CD14-positive monocyte (primary cell): ENCODE measurements at regions not wholly inside any gene's neighbourhood (a gene's known extent, or its start where the extent isn't known, plus 50 kb on each side); places are given as distances from the start of the nearest gene placed in this dataset.

ENCODE experiments used
- DNase-seq, 3 donors: peaks; one replicate each; pipeline ENCODE4 v3.0.0-alpha.2; 2011 to 2022
- H2AFZ ChIP-seq: 2 replicates; pipeline ENCODE4 v1.6.0; 2012; ENCODE audit warnings: mild to moderate bottlenecking, low read depth, low read length, inconsistent platforms; ENCODE audit not compliant: insufficient read depth, poor library complexity, severe bottlenecking
- H3K27ac ChIP-seq, 2 donors: 1 replicate in 1 of 2; 2 replicates in 1 of 2; pipeline ENCODE4 v1.5.1; 2012 to 2013; ENCODE audit warnings: low read length in 2 of 2, control low read depth in 1 of 2, inconsistent platforms in 1 of 2, low read depth in 1 of 2, mild to moderate bottlenecking in 1 of 2
- H3K27me3 ChIP-seq, 2 donors: one replicate each; pipeline versions ENCODE4 v1.6.0 to v1.6.1; 2011 to 2013; ENCODE audit warnings: low read length in 2 of 2; ENCODE audit not compliant: control insufficient read depth in 2 of 2, insufficient read depth in 2 of 2
- H3K36me3 ChIP-seq, 2 donors: replicated peaks in 1 of 2; 1 replicate in 1 of 2; 2 replicates in 1 of 2; pipeline versions ENCODE4 v1.5.1 to v1.6.1; 2012 to 2013; ENCODE audit warnings: low read length in 2 of 2, control low read depth in 1 of 2, inconsistent platforms in 1 of 2, mild to moderate bottlenecking in 1 of 2; ENCODE audit not compliant: insufficient read depth in 2 of 2, control insufficient read depth in 1 of 2
- H3K4me1 ChIP-seq, 2 donors: 1 replicate in 1 of 2; 2 replicates in 1 of 2; pipeline versions ENCODE4 v1.5.1 to v1.6.1; 2012 to 2013; ENCODE audit warnings: low read length in 2 of 2, control low read depth in 1 of 2, inconsistent platforms in 1 of 2, mild to moderate bottlenecking in 1 of 2, moderate library complexity in 1 of 2; ENCODE audit not compliant: insufficient read depth in 2 of 2, control insufficient read depth in 1 of 2
- H3K4me2 ChIP-seq: replicated peaks from 2 replicates; pipeline ENCODE3; 2012; ENCODE audit warnings: low read length, moderate library complexity, mild to moderate bottlenecking; ENCODE audit not compliant: poor library complexity, severe bottlenecking; ENCODE audit errors: extremely low read depth
- H3K4me3 ChIP-seq, 3 experiments: fragments of 200-600 bp in 1 of 3; sonication (generic) in 1 of 3; replicated peaks in 1 of 3; 1 replicate in 2 of 3; 2 replicates in 1 of 3; pipeline ENCODE4 v1.5.1; 2011 to 2013; ENCODE audit warnings: low read length in 3 of 3, mild to moderate bottlenecking in 3 of 3, control low read depth in 2 of 3, low read depth in 2 of 3, inconsistent platforms in 1 of 3, moderate library complexity in 1 of 3
- H3K79me2 ChIP-seq: 2 replicates; pipeline ENCODE4 v1.6.0; 2012; ENCODE audit warnings: mild to moderate bottlenecking, control low read depth, inconsistent platforms, low read length, moderate library complexity; ENCODE audit not compliant: insufficient read depth
- H3K9ac ChIP-seq: 2 replicates; pipeline ENCODE4 v1.6.0; 2017; ENCODE audit warnings: low read length, mild to moderate bottlenecking; ENCODE audit not compliant: insufficient read depth, poor library complexity, severe bottlenecking
- H3K9me3 ChIP-seq, 2 donors: replicated peaks in 1 of 2; 1 replicate in 1 of 2; 2 replicates in 1 of 2; pipeline versions ENCODE4 v1.5.1 to v1.6.1; 2012 to 2013; ENCODE audit warnings: low read length in 2 of 2, control low read depth in 1 of 2; ENCODE audit not compliant: control insufficient read depth in 1 of 2, insufficient read depth in 1 of 2
- H4K20me1 ChIP-seq: 2 replicates; pipeline ENCODE4 v1.6.0; 2012; ENCODE audit warnings: mild to moderate bottlenecking, low read length, control low read depth, moderate library complexity; ENCODE audit not compliant: insufficient read depth
- H3K27ac Mint-ChIP-seq, 7 donors: one replicate each; pipeline ENCODE4 v1.8.0; 2020; ENCODE audit warnings: mild to moderate bottlenecking in 7 of 7, mixed read lengths in 7 of 7, moderate library complexity in 6 of 7, inconsistent platforms in 2 of 7
- H3K27me3 Mint-ChIP-seq, 3 donors: one replicate each; pipeline ENCODE4 v1.8.0; 2021 to 2022; ENCODE audit warnings: low read depth in 3 of 3, mild to moderate bottlenecking in 3 of 3, mixed read lengths in 3 of 3, moderate library complexity in 3 of 3, inconsistent platforms in 1 of 3
- H3K36me3 Mint-ChIP-seq, 2 donors: one replicate each; pipeline ENCODE4 v1.8.0; 2020; ENCODE audit warnings: mixed read lengths in 2 of 2, inconsistent platforms in 1 of 2, mild to moderate bottlenecking in 1 of 2
- H3K4me1 Mint-ChIP-seq: one replicate; pipeline ENCODE4 v1.8.0; 2020; ENCODE audit warnings: mild to moderate bottlenecking, mixed read lengths
- H3K4me3 Mint-ChIP-seq, 2 donors: one replicate each; pipeline ENCODE4 v1.8.0; 2020; ENCODE audit warnings: mild to moderate bottlenecking in 2 of 2, mixed read lengths in 2 of 2, moderate library complexity in 1 of 2
- H3K9me3 Mint-ChIP-seq, 7 donors: one replicate each; pipeline ENCODE4 v1.8.0; 2020 to 2022; ENCODE audit warnings: mixed read lengths in 7 of 7, mild to moderate bottlenecking in 6 of 7, moderate library complexity in 6 of 7, inconsistent platforms in 2 of 7
- WGBS: methylation state at CpG from one replicate; pipeline ENCODE4 v1.1.5; 2013; ENCODE audit warnings: missing lambda C conversion rate; ENCODE audit not compliant: insufficient coverage; 5-methylcytosine and 5-hydroxymethylcytosine counted together
- intact Hi-C, 2 donors: fragments of 100-400 bp; cut with micrococcal nuclease; formaldehyde crosslinking; loops; one replicate each; pipeline versions ENCODE4 v1.15.0 to v1.15.1; 2023
- TF ChIP-seq, protein P1 (sequence below): fragments of 200-600 bp; IDR thresholded peaks from one replicate; pipeline ENCODE4 v1.8.0; 2022; ENCODE audit warnings: antibody characterized with exemption, mild to moderate bottlenecking

DNA sequence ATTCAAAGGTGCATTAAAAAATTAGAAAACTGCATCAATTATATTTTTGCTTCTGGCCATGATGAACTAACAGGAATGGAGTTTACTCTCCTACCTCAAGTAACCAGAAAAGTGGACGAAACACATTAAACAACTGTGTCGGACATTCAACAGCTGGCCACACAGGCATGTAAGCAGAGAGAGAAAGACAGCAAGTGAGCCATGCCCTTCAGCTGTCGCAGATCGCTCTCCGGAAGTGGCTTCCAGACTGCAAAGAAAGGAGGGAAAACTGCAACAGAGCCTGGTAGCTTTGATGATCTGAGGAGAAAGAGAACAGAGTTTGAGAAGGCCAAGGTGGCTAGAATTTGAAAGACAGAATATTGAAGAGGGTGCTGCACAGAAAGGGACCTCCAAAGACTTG is 557.2 kb downstream of the MATN1 start:
- no peak overlapping the region for H3K4me3 Mint-ChIP-seq
- H3K79me2 ChIP-seq = no peaks in the 10 kb centered on the region
- peaks cover 0 to 3% (median 0%) of the 10 kb centered on the region in 7 donors for H3K9me3 Mint-ChIP-seq
- H3K4me3 ChIP-seq = no peak overlapping the region
- H3K27me3 Mint-ChIP-seq = peaks cover 8 to 27% (median 13%) of the 10 kb centered on the region in 3 donors
- TF ChIP-seq, protein P1, sequence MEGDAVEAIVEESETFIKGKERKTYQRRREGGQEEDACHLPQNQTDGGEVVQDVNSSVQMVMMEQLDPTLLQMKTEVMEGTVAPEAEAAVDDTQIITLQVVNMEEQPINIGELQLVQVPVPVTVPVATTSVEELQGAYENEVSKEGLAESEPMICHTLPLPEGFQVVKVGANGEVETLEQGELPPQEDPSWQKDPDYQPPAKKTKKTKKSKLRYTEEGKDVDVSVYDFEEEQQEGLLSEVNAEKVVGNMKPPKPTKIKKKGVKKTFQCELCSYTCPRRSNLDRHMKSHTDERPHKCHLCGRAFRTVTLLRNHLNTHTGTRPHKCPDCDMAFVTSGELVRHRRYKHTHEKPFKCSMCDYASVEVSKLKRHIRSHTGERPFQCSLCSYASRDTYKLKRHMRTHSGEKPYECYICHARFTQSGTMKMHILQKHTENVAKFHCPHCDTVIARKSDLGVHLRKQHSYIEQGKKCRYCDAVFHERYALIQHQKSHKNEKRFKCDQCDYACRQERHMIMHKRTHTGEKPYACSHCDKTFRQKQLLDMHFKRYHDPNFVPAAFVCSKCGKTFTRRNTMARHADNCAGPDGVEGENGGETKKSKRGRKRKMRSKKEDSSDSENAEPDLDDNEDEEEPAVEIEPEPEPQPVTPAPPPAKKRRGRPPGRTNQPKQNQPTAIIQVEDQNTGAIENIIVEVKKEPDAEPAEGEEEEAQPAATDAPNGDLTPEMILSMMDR = no peak
- H3K4me1 Mint-ChIP-seq = no peaks in the 10 kb centered on the region
- H3K27ac ChIP-seq = no peak overlapping the region
- H3K36me3 ChIP-seq = no peaks in the 10 kb centered on the region
- no peaks in the 10 kb centered on the region for H3K36me3 Mint-ChIP-seq
- H4K20me1 ChIP-seq = no peaks in the 10 kb centered on the region
- H3K9me3 ChIP-seq = no peaks in the 10 kb centered on the region
- intact Hi-C loops = no loop called here
- no peak overlapping the region for H3K27ac Mint-ChIP-seq
- no peak overlapping the region for H2AFZ ChIP-seq
- no peak for DNase-seq
- H3K4me2 ChIP-seq = no peak overlapping the region
- peaks cover 0 to 6% of the 10 kb centered on the region in 2 donors for H3K27me3 ChIP-seq
- no peak overlapping the region for H3K9ac ChIP-seq
- 98% methylated on average over 4 of the region's 5 CpGs for WGBS
- H3K4me1 ChIP-seq = no peaks in the 10 kb centered on the region

DNA sequence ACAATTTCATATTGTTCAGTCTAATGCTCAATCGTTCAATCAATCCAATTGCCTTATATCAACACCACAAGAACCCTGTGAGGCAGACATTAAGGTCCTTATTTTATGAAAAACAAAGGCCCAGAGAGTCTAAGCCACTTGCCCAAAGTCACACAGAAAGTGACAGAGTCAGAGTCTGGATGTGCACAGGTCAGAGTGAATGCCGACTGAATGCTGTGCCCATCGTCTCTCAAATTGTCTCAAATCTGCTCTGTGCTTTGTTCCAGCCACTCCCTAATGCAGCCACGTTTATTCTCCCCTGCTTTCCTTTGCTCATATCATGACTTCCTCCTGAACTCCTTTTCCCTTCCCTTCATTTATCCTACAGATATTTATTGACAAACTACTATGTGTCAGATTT is 558.3 kb downstream of the MATN1 start:
- H3K27ac Mint-ChIP-seq = no peak overlapping the region
- no peak overlapping the region for H3K4me2 ChIP-seq
- H3K36me3 Mint-ChIP-seq = no peaks in the 10 kb centered on the region
- H3K27ac ChIP-seq = no peak overlapping the region
- TF ChIP-seq, protein P1 = no peak
- peaks cover 0 to 3% (median 0%) of the 10 kb centered on the region in 7 donors for H3K9me3 Mint-ChIP-seq
- 77% methylated on average over 3 of the region's 4 CpGs for WGBS
- H3K9me3 ChIP-seq = no peaks in the 10 kb centered on the region
- no peaks in the 10 kb centered on the region for H3K79me2 ChIP-seq
- no peaks in the 10 kb centered on the region for H3K4me1 ChIP-seq
- H3K4me3 ChIP-seq = no peak overlapping the region
- H2AFZ ChIP-seq = no peak overlapping the region
- no peaks in the 10 kb centered on the region for H3K4me1 Mint-ChIP-seq
- H3K4me3 Mint-ChIP-seq = no peak overlapping the region
- H3K9ac ChIP-seq = no peak overlapping the region
- H3K36me3 ChIP-seq = no peaks in the 10 kb centered on the region
- intact Hi-C loops = no loop called here
- DNase-seq = no peak
- peaks cover 9 to 26% (median 14%) of the 10 kb centered on the region in 3 donors for H3K27me3 Mint-ChIP-seq
- H3K27me3 ChIP-seq = peaks cover 0 to 6% of the 10 kb centered on the region in 2 donors
- H4K20me1 ChIP-seq = no peaks in the 10 kb centered on the region
